PFSK-1 (cell line): ENCODE measurements at regions not wholly inside any gene's neighbourhood (a gene's known extent, or its start where the extent isn't known, plus 50 kb on each side); places are given as distances from the start of the nearest gene placed in this dataset.

Source experiments
- FOXP2 ChIP-seq: optimal IDR thresholded peaks from 2 replicates; pipeline ENCODE3; 2011; ENCODE audit warnings: borderline replicate concordance, control low read depth, inconsistent platforms; ENCODE audit not compliant: insufficient read depth; ENCODE audit errors: extremely low read length, extremely low read depth
- POLR2AphosphoS5 ChIP-seq: IDR thresholded peaks from 2 replicates; pipeline ENCODE4 v1.6.1; 2012; ENCODE audit warnings: low read depth, mild to moderate bottlenecking, control low read depth, low read length, moderate library complexity
- REST ChIP-seq, 2 experiments: IDR thresholded peaks; 2 replicates each; pipeline versions ENCODE4 v1.6.1 to v1.8.0; 2011 to 2012; ENCODE audit warnings: low read depth in 2 of 2, low read length in 2 of 2, control low read depth in 1 of 2, inconsistent platforms in 1 of 2, mild to moderate bottlenecking in 1 of 2, moderate library complexity in 1 of 2; ENCODE audit not compliant: insufficient read depth in 1 of 2
- SIN3A ChIP-seq: IDR thresholded peaks from 2 replicates; pipeline ENCODE4 v1.6.1; 2012; ENCODE audit warnings: mild to moderate bottlenecking, low read length, moderate library complexity, borderline replicate concordance; ENCODE audit not compliant: insufficient read depth
- TAF1 ChIP-seq: IDR thresholded peaks from 2 replicates; pipeline ENCODE4 v1.6.1; 2012; ENCODE audit warnings: low read length, control low read depth, borderline replicate concordance; ENCODE audit not compliant: insufficient read depth

- no peak for TF ChIP-seq FOXP2
- no peak for TF ChIP-seq SIN3A
- no peak for TF ChIP-seq POLR2AphosphoS5
Observed at GRCh38 chr2:17058772-17059402, 393.3 kb upstream of the CYRIA start.

GRCh38 chr2:17057109-17058017, 391.7 kb upstream of the CYRIA start:
- TF ChIP-seq POLR2AphosphoS5 = no peak
- no peak for TF ChIP-seq REST (IDR thresholded peaks at IDR 0.05; ENCODE audit: insufficient read depth in 1 of 2, low read depth in 2 of 2, low read length in 2 of 2)
- no peak for TF ChIP-seq FOXP2

GRCh38 chr2:17056236-17056635, 390.6 kb upstream of the CYRIA start:
- TF ChIP-seq SIN3A = no peak
- TF ChIP-seq POLR2AphosphoS5 = no peak
- no peak for TF ChIP-seq TAF1
- TF ChIP-seq REST (IDR thresholded peaks at IDR 0.05; ENCODE audit: insufficient read depth in 1 of 2, low read depth in 2 of 2, low read length in 2 of 2) = no peak
- no peak for TF ChIP-seq FOXP2

GRCh38 chr2:17052001-17052400, 386.4 kb upstream of the CYRIA start:
- no peak for TF ChIP-seq TAF1
- no peak for TF ChIP-seq FOXP2
- TF ChIP-seq REST (IDR thresholded peaks at IDR 0.05; ENCODE audit: insufficient read depth in 1 of 2, low read depth in 2 of 2, low read length in 2 of 2) = no peak
- no peak for TF ChIP-seq SIN3A
- TF ChIP-seq POLR2AphosphoS5 = no peak

GRCh38 chr2:17051538-17051937, 385.9 kb upstream of the CYRIA start:
- TF ChIP-seq FOXP2 (no peak), POLR2AphosphoS5 (no peak), SIN3A (no peak), TAF1 (no peak), REST (IDR thresholded peaks at IDR 0.05; ENCODE audit: insufficient read depth in 1 of 2, low read depth in 2 of 2, low read length in 2 of 2) (no peak)
